GM21576 (cell line): ENCODE measurements at regions not wholly inside any gene's neighbourhood (a gene's known extent, or its start where the extent isn't known, plus 50 kb on each side); places are given as distances from the start of the nearest gene placed in this dataset.
"Not testable (repeated sequence)": the region's sequence is repeated elsewhere in the genome, so short reads cannot be mapped to it uniquely, and the experiment has no call there.

ENCODE experiments used
- ATAC-seq: cut with Tn5 transposase; IDR thresholded peaks from one replicate; pipeline ENCODE4 v1.9.1; 2021; ENCODE audit warnings: mild to moderate bottlenecking, moderate library complexity; ENCODE audit not compliant: unreplicated experiment

DNA sequence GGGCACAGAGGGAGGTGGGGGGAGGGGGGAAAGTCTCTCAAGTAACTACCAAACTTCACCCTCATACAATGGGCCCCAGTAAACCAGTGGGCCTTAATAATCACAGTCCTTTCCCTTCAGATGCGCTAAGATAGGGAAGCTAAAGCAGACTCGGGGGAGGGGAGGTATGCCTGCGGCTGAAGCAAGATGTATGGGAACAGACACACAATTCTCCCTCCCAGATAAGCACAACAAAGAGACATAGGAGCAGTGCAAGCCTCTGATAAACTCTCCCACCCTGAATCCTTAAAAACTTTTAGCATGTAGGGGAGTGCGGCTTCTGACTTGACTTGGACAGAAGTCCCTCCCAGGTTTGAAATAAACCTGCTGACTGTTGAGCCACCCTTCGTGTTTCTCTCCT is 54.7 kb downstream of the PROP1 start:
- not testable (repeated sequence) for ATAC-seq

DNA sequence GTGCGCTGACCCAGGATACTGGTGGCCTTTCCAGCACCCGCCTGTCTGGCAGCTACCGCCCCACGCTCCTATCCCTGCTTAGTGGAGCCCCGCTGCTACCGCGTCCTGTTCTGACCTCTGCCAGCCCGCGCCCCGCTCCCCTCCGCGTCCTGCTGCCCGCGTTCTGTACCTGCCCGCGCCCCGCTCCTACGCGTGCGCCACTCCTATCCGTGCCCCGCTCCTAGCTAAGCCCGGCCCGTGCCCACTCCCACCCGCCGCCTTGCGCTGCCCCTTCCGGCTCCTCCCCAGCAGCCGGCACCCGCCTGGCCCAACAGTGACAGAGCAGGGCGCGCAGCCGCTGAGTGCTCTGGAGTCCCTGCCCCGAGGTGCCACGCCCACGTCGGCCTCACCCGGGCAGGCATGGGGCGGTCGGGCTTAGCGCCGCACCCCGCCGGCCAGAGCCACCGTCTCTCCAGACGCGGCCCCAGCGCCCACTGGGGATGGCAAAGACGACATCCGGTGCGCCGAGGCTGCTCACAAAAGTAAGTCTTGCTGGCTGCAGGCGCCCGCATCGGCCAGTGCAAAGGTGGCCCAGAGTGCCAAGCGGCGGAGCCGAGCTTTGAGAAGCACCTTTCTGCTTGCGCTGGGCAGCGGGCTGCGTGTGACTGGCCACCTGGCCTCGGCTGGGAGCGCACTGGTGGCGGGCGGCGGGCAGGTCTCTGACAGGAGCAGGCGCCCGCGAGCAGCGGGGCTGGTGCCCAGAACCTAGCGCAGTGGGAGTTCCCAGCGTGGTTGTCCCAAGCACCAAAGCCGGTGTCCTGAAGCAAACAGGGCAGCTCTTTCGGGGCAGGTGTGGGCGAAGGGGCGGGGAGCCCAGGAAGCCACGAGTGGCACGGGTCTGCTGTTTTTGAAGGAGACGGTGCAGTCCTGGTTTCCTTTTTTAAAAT is 56.5 kb downstream of the PROP1 start:
- ATAC-seq, result not testable (repeated sequence)

DNA sequence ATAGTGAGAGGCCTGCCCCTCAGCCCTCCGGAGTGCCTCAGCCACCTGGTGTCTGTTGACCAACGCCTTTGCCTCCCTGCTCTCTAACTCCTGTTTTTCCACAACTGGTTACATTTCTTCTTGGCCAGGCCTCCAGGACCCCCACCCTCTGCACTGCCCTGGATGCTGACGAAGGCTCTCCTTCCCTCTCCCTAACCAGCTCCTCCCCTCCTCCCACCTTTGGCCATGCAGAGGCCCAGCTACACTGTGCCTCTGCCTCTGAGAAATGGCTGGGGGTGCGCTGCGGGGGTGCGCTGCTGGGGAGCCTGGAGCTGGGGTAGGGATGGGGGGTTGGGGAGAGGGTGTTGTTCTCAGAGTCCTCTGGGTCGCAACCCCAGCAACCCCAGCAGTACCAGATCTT is 57.3 kb downstream of the PROP1 start:
- ATAC-seq, result not testable (repeated sequence)

- ATAC-seq, result not testable (repeated sequence)
Measured at GRCh38 chr5:177934233-177934632, 61.8 kb downstream of the PROP1 start.

GRCh38 chr5:177930269-177931022 is 65.6 kb downstream of the PROP1 start:
- ATAC-seq, result not testable (repeated sequence)

DNA sequence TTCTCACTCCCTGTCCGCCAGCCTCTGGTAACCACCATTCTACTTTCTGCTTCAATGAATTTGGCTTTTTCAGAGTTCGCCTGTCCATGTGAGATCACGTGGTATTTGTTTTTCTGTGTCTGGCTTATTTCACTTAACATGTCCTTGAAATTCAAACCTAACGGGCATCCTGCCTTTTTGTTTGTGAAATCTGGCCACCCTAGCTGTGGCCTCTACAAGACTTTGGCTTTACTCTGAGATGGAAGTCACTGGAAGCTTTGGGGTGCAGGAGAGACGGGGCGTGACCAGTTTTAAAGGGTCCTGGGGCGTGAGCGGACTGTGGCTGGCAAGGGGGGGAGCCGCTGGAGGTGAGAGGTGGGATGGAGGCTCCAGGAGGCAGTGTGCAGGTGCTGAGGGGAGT is 66.4 kb downstream of the PROP1 start:
- ATAC-seq, result not testable (repeated sequence)

DNA sequence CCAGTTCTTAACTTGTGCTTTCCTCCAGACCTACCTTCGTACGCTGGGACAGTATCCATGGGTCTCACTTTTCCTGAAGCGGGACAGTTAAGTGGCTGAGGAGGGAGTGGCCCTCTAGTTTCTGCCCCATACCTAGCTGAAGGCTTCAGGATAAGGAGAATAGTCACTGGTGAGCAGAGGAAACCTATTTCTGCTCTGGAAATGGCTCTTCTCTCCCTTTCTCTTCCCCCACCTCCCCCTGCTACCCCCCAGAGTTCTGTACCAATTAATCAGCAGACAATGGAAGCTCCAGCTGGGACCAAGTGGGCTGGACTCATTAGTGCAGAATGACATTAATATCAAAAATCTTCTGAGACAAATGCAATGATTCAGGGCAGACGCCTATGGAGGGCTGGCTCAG is 68.5 kb downstream of the PROP1 start:
- not testable (repeated sequence) for ATAC-seq

DNA sequence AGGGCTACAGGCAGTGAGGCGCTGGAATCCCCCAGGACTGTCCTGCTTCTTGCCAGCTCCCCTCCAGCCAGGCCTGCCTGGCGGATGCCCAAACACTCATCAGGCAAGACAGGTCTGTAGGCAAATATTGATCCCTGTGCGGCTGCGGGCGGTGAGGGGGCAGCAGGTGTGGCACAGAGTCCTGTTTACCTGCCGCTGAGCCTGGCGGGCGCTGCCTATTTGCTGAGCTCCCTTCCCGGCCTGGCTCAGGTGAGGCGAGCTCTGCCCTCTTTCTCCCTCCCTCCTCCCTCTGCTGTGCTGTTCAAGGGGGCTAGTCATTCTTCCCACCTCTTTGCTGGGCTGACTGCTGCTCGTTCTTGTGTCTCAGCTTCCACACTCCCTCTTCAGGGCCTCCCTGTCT is 71.5 kb downstream of the PROP1 start:
- ATAC-seq, result not testable (repeated sequence)

DNA sequence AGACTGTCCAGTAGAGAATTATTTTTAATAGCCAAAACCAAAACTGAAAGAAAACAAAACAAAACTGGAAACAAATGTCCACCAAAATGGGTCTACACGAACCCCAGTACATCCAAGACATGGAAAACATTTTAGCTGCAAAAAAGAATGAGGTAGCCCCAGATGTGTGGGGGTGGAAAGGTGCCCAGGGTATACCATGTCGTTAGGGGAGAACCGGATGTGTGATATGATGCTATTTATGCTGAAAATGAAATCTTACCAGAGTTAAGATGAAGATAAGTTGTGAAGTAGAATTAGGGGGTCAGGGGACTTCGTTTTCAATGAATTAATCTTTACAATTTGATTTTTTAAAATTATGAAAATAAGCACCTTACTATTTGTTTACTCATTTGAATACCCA is 72.2 kb downstream of the PROP1 start:
- not testable (repeated sequence) for ATAC-seq

DNA sequence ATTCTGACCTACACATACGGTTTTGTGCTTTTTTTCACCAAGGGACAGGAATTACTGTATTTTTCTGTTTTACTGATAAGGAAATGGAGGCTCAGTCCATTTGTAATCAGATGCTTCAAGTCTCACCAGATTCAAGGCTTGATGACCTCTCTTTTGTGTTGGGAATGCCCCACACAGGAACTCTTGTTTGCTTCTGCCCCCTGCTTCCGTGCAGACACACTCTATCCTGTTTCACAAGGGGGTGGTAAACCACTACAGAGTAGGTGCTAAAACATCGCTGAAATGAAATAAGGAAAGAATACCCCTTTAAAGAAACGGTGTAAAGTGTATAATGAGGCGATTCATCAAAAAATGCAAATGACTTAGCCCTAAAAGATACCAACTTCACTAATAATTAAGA is 72.9 kb downstream of the PROP1 start:
- ATAC-seq, result not testable (repeated sequence)

GRCh38 chr5:177909261-177909660 is 86.8 kb downstream of the PROP1 start:
- not testable (repeated sequence) for ATAC-seq

DNA sequence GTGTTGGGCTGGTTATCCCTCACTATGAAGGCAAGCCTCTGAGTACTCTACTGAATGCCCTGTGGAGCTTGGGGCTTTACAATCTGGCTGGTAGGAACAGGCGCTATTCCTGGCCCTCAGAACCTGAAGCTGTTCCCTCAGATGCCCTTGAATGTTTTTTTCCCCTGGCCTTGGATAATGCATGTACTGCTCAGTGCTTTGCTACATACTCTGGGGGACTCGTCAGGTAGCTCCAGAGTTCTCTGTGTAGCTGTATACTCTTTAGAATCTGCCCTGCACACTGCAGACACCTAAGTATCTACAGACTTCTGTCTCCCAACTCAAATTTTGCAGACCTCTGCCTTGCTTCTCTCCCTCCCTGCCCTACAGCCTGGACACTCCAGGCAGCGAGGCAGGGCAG is 93.2 kb downstream of the PROP1 start:
- not testable (repeated sequence) for ATAC-seq

DNA sequence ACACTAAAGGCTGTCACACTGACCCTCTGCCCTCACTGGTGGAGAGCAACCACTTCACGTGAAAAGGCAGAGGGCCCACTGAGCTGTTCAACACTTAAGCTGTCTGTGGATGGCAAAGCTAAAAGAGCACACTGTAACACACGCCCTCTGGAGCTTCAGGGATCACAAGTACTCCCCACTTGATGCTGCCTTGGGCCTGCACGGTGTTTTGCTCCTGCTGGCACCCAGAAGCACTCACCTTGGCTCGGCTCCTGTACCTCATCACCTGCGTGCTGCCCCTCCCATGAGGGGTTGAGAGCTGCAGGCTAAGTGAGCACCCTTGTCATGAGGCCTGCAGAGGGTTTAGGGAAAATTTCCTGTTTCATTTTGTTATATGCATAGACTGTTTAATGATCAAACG is 96.0 kb downstream of the PROP1 start:
- ATAC-seq, result not testable (repeated sequence)

GRCh38 chr5:177894681-177895453 is 101.2 kb downstream of the PROP1 start:
- ATAC-seq, result not testable (repeated sequence)

GRCh38 chr5:177892357-177892665 is 103.7 kb downstream of the PROP1 start:
- ATAC-seq, result not testable (repeated sequence)

GRCh38 chr5:177891547-177892356 is 104.3 kb downstream of the PROP1 start:
- ATAC-seq, result peak; percentile 76

- not testable (repeated sequence) for ATAC-seq
Measured at GRCh38 chr5:177883295-177883694, 100.6 kb upstream of the FAM153A start.

DNA sequence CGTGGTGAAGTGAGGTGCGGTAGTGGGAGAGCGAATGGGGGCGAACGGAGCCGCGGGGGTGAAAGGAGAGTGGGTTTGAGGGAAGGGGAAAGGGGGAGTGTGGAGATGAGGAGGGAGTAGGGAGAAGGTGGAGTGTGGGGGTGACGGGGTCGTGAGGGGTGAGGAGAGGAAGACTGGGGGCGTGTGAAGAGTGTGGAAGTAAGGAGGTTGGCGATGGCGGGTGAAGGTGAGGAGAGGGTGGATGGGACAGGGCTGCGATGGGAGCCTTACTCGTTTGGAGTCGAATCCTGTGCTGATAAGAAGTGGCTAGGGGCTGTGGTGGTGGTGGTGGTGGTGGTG is 93.2 kb upstream of the FAM153A start:
- ATAC-seq, result peak; percentile 10

- peak; percentile 70 for ATAC-seq
Measured at GRCh38 chr5:177875013-177875899, 92.6 kb upstream of the FAM153A start.
